ENCODE measurements at regions not wholly inside any gene's neighbourhood (a gene's known extent, or its start where the extent isn't known, plus 50 kb on each side); places are given as distances from the start of the nearest gene placed in this dataset.

- 37 to 57% (median 46%) methylated on average over 10 of the region's 10 CpGs for WGBS, 5 donors
These were observed 84.5 kb upstream of the SETMAR start for GRCh38 chr3:4218456-4219226.

GRCh38 chr3:4219227-4219568, 84.0 kb upstream of the SETMAR start:
- 9 to 26% (median 21%) methylated on average over 2 of the region's 2 CpGs for WGBS, 5 donors
- H3K27me3 ChIP-seq, result no peaks in the 10 kb centered on the region
- peaks cover 0 to 13% (median 0%) of the 10 kb centered on the region in 4 donors for H3K4me1 ChIP-seq
- intact Hi-C loops (cut with DNase I; ENCODE audit: low total_unique reads), result no loop called here
- peaks cover 0 to 9% (median 5%) of the 10 kb centered on the region in 4 donors for H3K9me3 ChIP-seq
- H3K36me3 ChIP-seq, result no peaks in the 10 kb centered on the region
- TF ChIP-seq POLR2A (IDR thresholded peaks at IDR 0.05) (no peak), EP300 (IDR thresholded peaks at IDR 0.05) (no peak), POLR2AphosphoS5 (IDR thresholded peaks at IDR 0.05) (no peak), CTCF (IDR thresholded peaks at IDR 0.05) (no peak)
- DNase-seq, result no peak
- H3K27ac ChIP-seq, result no peak overlapping the region
- no peak overlapping the region for H3K4me3 ChIP-seq

More at GRCh38 chr3:4218456-4219226, 84.5 kb upstream of the SETMAR start:
- DNase-seq, result peak in 1 of 2 donors; percentile 66
- TF ChIP-seq POLR2AphosphoS5 (IDR thresholded peaks at IDR 0.05) (no peak), POLR2A (IDR thresholded peaks at IDR 0.05) (no peak), CTCF (IDR thresholded peaks at IDR 0.05) (no peak), EP300 (IDR thresholded peaks at IDR 0.05) (no peak)
- H3K4me3 ChIP-seq, result no peak overlapping the region
- no peaks in the 10 kb centered on the region for H3K36me3 ChIP-seq
- H3K27me3 ChIP-seq, result no peaks in the 10 kb centered on the region
- no peak overlapping the region for H3K27ac ChIP-seq
- intact Hi-C loops (cut with DNase I; ENCODE audit: low total_unique reads), result no loop called here
- peaks cover 0 to 12% (median 5%) of the 10 kb centered on the region in 4 donors for H3K9me3 ChIP-seq
- H3K4me1 ChIP-seq, result peaks cover 0 to 13% (median 0%) of the 10 kb centered on the region in 4 donors

- TF ChIP-seq POLR2AphosphoS5 (IDR thresholded peaks at IDR 0.05), result no peak
- TF ChIP-seq CTCF (IDR thresholded peaks at IDR 0.05), result no peak
- TF ChIP-seq EP300 (IDR thresholded peaks at IDR 0.05), result no peak
- no peak for TF ChIP-seq POLR2A (IDR thresholded peaks at IDR 0.05)
- 49 to 59% (median 55%) methylated on average over 3 of the region's 3 CpGs for WGBS, 5 donors
- intact Hi-C loops (cut with DNase I; ENCODE audit: low total_unique reads), result no loop called here
- no peaks in the 10 kb centered on the region for H3K36me3 ChIP-seq
- H3K27me3 ChIP-seq, result no peaks in the 10 kb centered on the region
- peaks cover 0 to 13% (median 0%) of the 10 kb centered on the region in 4 donors for H3K4me1 ChIP-seq
- no peak overlapping the region for H3K4me3 ChIP-seq
- no peak for DNase-seq
- peaks cover 0 to 6% (median 5%) of the 10 kb centered on the region in 4 donors for H3K9me3 ChIP-seq
- H3K27ac ChIP-seq, result no peak overlapping the region
These were observed 83.1 kb upstream of the SETMAR start for GRCh38 chr3:4220065-4220464.

GRCh38 chr3:4222574-4223175, 80.5 kb upstream of the SETMAR start:
- Histone ChIP-seq H3K27me3 (no peaks in the 10 kb centered on the region), H3K27ac (no peak overlapping the region), H3K4me3 (no peak overlapping the region), H3K36me3 (no peaks in the 10 kb centered on the region), H3K9me3 (no peaks in the 10 kb centered on the region), H3K4me1 (peaks cover 0 to 13% (median 0%) of the 10 kb centered on the region in 4 donors)
- 40 to 60% (median 57%) methylated on average over 5 of the region's 5 CpGs for WGBS, 5 donors
- TF ChIP-seq POLR2A (IDR thresholded peaks at IDR 0.05), result no peak
- no peak for TF ChIP-seq POLR2AphosphoS5 (IDR thresholded peaks at IDR 0.05)
- no peak for TF ChIP-seq CTCF (IDR thresholded peaks at IDR 0.05)
- no peak for TF ChIP-seq EP300 (IDR thresholded peaks at IDR 0.05)
- intact Hi-C loops (cut with DNase I; ENCODE audit: low total_unique reads), result no loop called here
- DNase-seq, result no peak
